GM12872 (cell line): ENCODE measurements at regions not wholly inside any gene's neighbourhood (a gene's known extent, or its start where the extent isn't known, plus 50 kb on each side); places are given as distances from the start of the nearest gene placed in this dataset.

Experiments
- CTCF ChIP-seq: IDR thresholded peaks from 3 replicates; pipeline ENCODE4 v1.5.1; 2011; ENCODE audit warnings: low read depth, mild to moderate bottlenecking, low read length, moderate library complexity; ENCODE audit not compliant: insufficient read depth

- no peak for TF ChIP-seq CTCF
These were observed 926.3 kb downstream of the FSTL5 start for GRCh38 chr4:161237495-161237894.

DNA sequence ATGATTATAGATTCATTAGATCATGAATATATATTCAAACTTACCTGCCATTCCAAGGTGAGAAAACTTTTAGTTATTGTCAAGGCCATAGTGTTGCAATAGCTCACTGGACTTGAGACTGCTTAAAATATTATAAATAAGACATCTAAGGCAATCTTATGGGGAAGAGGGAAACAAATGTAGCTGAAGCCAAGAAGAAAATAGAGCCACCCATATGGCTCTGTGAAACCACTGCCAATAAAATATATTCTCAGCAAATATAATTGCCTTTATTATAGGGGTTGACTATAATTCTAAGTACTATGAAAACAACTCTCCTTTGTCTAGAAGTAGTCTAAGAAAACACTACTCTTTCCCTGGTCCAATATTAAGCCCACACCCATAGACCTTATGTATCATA lies 938.5 kb downstream of the FSTL5 start:
- TF ChIP-seq CTCF: no peak

DNA sequence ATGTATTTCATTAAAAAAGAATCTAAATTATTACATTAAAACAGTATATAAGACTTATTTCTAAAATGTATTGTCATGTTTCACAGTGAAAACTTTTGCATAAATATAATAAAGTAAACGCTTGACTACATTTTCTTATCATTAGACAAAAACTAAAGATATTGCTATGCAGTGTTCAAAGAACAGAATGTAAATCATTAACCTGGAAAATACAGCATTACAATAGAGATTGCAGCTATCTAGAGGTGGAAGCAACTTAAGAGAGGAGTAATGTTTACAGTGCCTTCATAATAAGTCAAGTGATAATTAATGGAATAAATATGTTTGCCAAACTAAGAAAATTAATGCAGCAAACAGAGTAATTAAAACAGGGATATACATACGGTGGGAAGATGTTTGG lies 940.9 kb downstream of the FSTL5 start:
- TF ChIP-seq CTCF: no peak

GRCh38 chr4:161208564-161208963 lies 955.2 kb downstream of the FSTL5 start:
- TF ChIP-seq CTCF: no peak

DNA sequence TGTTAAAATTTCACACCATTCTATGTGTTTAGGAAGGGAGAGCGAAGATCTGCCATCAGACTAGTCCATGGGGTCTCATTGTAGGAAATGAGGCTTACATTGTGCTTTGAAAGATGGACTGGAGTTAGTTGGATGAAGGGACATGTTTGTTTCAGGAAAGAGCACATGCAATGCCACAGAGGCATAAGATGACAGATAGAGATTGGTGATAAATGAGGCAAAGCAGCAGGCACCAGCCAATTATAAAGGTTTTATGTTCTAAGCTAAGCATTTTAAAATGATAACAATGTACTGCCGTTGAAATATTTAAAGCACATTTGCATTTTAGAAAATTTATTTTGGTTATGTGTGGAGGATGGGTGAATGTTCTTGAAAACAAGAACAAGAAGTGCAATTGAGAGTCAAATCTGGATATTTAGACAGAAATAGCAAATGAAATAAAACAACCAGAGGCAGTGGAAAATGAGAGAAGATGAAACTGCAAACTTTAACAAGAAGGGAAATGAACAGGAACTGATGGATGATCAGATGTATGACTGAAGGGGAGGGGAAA lies 957.2 kb downstream of the FSTL5 start:
- TF ChIP-seq CTCF: no peak

DNA sequence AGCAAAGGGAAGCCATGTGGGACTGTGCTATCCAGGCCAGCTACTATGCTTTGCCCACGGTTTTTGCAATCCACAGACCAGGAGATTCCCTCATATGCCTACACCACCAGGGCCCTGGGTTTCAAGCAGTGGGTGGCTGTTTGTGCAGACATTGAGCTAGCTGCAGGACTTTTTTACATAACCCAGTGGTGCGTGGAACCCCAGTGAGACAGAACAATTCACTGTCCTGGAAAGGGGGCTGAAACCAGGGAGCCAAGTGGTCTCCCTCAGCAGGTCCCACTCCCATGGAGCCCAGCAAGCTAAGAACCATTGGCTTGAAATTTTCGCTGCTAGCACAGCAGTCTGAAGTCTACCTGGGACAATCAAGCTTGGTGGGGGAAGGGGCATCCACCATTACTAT lies 959.9 kb downstream of the FSTL5 start:
- TF ChIP-seq CTCF: no peak

GRCh38 chr4:161197912-161198311 lies 965.9 kb downstream of the FSTL5 start:
- TF ChIP-seq CTCF: no peak

- TF ChIP-seq CTCF: no peak
These were observed 966.3 kb downstream of the FSTL5 start for GRCh38 chr4:161197474-161197873.
